PFSK-1 (cell line): ENCODE measurements at regions not wholly inside any gene's neighbourhood (a gene's known extent, or its start where the extent isn't known, plus 50 kb on each side); places are given as distances from the start of the nearest gene placed in this dataset.

Experiments used
- POLR2AphosphoS5 ChIP-seq: IDR thresholded peaks from 2 replicates; pipeline ENCODE4 v1.6.1; 2012; ENCODE audit warnings: low read depth, mild to moderate bottlenecking, control low read depth, low read length, moderate library complexity
- SIN3A ChIP-seq: IDR thresholded peaks from 2 replicates; pipeline ENCODE4 v1.6.1; 2012; ENCODE audit warnings: mild to moderate bottlenecking, low read length, moderate library complexity, borderline replicate concordance; ENCODE audit not compliant: insufficient read depth
- TAF1 ChIP-seq: IDR thresholded peaks from 2 replicates; pipeline ENCODE4 v1.6.1; 2012; ENCODE audit warnings: low read length, control low read depth, borderline replicate concordance; ENCODE audit not compliant: insufficient read depth
- TF ChIP-seq, protein P1 (sequence below), 2 experiments: IDR thresholded peaks; 2 replicates each; pipeline versions ENCODE4 v1.6.1 to v1.8.0; 2011 to 2012; ENCODE audit warnings: low read depth in 2 of 2, low read length in 2 of 2, control low read depth in 1 of 2, inconsistent platforms in 1 of 2, mild to moderate bottlenecking in 1 of 2, moderate library complexity in 1 of 2; ENCODE audit not compliant: insufficient read depth in 1 of 2

DNA sequence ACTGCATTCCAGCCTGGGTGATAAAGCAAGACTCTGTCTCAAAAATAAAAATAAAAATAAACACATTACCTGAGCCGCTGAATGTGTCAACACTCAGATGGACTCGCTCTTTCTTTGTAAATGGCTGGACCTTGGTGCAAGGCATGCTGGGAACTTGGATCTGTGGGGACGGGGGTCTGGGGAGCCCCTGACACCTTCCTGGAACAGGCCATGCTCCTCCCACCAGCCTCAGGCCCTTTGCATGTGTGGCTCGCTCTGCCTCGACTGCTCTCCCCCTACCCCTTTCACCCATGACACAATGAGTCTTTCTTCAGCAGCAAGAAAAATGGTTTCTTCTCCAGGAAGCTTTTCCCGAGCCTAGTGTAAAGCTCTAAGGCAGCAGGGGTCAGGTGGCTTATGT lies 94.0 kb upstream of the CDH5 start:
- TF ChIP-seq POLR2AphosphoS5 = no peak
- TF ChIP-seq, protein P1, sequence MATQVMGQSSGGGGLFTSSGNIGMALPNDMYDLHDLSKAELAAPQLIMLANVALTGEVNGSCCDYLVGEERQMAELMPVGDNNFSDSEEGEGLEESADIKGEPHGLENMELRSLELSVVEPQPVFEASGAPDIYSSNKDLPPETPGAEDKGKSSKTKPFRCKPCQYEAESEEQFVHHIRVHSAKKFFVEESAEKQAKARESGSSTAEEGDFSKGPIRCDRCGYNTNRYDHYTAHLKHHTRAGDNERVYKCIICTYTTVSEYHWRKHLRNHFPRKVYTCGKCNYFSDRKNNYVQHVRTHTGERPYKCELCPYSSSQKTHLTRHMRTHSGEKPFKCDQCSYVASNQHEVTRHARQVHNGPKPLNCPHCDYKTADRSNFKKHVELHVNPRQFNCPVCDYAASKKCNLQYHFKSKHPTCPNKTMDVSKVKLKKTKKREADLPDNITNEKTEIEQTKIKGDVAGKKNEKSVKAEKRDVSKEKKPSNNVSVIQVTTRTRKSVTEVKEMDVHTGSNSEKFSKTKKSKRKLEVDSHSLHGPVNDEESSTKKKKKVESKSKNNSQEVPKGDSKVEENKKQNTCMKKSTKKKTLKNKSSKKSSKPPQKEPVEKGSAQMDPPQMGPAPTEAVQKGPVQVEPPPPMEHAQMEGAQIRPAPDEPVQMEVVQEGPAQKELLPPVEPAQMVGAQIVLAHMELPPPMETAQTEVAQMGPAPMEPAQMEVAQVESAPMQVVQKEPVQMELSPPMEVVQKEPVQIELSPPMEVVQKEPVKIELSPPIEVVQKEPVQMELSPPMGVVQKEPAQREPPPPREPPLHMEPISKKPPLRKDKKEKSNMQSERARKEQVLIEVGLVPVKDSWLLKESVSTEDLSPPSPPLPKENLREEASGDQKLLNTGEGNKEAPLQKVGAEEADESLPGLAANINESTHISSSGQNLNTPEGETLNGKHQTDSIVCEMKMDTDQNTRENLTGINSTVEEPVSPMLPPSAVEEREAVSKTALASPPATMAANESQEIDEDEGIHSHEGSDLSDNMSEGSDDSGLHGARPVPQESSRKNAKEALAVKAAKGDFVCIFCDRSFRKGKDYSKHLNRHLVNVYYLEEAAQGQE (IDR thresholded peaks at IDR 0.05; ENCODE audit: insufficient read depth in 1 of 2, low read depth in 2 of 2, low read length in 2 of 2) = no peak
- no peak for TF ChIP-seq TAF1
- TF ChIP-seq SIN3A = no peak
